ENCODE measurements at regions not wholly inside any gene's neighbourhood (a gene's known extent, or its start where the extent isn't known, plus 50 kb on each side); places are given as distances from the start of the nearest gene placed in this dataset.
A peak's percentile ranks its signal among the peaks of the same experiment; 100 is the strongest.

DNA sequence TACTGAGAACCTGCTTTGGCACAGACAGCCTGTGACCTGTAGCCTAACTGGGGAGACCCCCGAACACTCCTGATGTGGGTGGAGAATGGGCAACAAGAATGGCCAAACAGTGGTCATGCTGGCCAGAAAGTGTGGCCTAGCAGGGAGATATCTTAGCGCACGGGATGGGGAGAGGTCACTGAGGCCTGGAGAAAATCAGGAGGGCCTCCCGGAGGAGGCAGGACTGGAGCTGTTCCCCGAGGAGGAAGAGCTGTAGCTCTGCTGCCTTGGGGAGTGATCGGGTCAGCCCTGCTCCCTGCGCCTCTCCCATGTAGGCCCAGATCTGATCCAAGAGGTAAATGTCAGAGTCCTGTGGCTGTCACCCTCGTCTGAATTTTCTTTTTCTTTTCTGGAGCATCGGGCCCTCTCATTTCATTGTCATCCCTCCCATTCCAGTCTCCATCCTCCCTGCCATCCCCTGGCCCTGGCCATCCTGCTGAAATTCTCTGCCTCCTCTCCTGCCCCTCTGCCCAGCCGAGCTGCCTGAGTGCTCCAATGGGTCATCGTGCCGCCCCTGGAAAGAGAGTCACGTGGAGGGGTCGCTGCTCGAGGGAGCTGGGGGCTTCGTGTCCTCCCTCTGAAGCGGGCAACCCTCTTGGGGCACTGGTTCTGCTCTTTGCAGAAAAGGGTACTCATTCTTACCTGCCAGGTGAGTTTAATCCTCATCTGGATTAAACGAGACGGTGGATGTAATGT, 242.9 kb downstream of the HAUS1 start:
- DNase-seq (ENCODE audit: low spot score): no peak

DNA sequence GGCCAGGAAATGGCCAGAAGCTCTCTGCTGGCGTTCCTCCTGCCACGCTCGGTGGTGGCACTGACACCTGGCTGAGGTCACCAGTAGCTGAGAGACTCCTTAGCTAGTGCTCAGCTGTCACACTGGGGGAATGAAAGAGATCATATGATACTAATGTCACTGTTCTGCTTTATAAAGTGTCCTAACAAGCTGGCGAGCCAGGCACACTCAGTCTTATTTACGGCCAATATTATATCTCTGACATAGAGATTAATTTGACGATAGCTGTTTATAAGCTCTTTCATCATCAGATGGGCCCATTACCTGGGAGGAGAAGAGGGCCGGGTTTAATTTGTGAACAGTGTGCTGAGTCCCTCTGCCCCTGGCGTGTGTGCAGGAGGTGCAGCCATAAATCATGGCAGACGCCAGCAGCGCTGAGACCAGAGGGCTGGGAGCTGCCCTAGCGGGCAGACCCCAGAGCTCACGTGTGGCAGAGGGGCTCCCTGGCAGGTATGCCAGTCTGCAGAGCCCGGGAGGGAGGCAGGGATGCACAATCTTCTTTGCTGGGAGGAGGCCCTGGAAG, 246.5 kb downstream of the HAUS1 start:
- no peak for DNase-seq (ENCODE audit: low spot score)

DNA sequence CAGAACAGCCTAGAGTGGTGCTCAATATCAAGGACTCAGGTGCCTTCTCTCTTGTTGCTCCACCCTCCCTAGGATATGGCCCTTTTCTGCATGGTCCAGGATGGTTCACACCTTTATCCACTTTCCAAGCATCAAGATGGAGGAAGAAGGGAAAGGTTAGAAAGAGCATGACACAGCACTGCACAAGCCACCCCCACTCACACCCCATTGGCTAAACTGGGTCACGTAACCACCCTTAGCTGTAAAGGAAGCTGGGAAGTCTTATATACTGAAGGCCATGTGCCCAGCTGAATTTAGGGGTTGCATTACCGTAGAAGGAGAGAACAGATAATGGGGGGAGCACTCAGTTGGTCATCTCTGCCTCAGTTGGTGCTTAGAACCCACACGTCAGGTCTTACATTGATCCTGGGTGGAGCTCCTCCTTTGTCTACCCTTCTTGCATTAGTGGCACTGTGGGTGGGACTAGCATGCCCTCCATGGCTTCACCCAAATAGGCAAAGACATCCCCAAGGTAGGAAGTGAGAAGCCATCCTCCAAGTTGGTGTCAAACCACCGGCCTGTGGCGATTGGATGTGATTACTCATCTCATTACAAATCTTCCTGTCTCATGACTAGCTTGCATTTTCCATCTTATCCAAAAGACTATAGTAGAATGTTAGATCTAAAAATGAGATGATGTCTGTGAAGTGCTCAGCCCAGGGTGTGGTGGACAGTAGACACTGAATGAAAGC, 248.5 kb downstream of the HAUS1 start:
- no peak for DNase-seq (ENCODE audit: low spot score)

DNA sequence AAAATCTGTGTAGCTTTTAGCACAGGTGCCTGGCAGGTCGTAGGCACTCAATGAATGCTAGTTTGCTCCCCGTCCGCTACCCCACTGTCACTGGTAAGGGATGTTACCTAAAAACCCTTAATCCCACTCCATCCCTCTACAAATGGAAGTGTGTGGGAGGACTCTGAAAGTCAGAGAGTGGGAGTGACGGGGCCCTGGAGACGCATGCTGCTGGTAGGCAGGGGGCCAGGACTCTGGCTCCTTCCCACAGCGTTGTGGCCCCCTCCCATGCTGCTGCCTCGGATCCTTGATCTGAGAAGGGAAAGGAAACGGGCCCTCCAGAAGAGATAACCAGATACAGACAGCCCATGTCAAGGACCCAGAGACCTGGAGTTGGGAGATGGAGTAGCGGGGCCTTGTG, 249.3 kb downstream of the HAUS1 start:
- DNase-seq (ENCODE audit: low spot score): no peak

DNA sequence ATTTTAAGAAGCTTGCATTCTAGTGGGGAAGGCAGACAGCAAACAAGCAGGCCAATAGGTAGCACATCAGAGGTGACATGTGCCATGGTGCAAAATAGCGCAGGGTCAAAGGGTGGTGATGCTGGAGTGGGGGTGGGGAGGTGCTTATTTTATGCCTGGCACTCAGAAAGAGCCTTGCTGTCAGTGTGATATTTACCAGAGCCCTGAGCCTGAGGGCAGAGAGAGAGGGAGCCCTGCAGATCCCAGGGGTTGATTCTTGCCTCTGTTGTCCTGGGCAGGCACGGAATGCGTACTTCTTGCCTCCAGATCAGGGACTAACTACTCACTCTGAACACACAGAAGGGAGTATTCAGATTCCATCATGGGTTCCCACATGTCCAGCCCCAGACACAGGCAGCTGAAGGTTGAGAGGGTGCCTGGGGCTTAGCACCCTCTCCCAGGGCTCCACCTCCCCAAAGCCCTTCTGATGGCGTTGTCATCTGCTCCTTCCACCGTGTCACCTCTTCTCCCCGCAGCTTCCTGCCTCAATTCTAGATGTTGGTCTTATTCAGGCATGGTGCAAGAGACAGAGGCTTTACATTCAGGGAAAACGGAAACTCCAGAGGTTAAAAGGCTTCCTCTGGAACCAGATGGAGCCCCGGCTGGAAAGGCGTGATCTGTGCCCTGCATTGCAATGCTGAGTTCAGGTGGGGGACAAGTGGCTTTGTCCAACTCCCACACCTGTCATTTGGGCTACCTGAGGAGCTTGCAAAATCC, 252.3 kb downstream of the HAUS1 start:
- DNase-seq (ENCODE audit: low spot score): no peak

DNA sequence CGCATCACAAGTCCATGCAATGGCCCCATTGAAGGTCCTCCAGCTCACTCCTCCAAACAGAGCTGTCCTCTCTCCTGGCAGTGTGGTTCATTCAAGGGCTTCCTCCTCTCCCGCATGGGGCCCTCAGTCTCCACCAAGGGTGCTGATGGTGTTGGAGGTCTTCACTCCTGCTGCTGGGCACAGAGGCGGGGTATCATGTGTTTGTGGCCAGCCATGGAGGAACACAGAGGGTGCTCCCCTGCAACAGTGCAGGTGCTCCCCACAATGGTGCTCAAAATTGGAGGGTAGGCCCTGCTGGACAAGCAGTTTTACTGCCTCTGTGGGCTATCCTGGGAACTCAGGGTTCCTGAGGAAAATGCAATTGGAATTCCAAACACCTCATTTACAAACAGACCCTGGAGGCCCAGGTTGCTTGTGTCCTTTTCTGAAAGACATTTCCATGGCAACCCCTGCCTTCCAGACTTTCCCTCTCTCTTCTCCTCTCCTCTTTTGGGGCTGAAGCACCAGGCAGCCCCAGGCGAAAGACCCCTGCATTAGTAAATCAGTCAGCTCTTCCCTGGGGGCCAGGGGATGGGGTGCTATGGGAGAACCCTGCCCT, 256.0 kb downstream of the HAUS1 start:
- DNase-seq (ENCODE audit: low spot score): no peak

DNA sequence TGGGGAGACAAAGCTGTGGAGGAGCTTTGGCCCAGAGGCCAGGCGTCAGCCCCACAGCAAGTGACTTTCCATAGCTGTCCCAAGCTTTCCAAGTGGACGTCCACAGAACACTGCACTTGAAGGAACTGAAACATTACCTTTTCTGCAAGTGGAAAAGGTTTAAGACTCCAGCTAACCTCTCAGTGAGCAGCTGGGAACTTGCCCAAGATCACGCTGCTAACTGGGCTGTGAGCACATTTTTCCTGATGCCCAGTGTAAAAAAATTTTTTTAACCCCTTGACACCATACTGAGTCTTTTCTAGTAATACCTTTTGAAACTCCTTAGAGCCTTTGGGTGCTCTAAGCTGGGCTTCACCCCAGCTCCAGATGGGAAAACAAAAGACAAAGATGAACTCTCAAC, 256.7 kb downstream of the HAUS1 start:
- DNase-seq (ENCODE audit: low spot score): no peak

DNA sequence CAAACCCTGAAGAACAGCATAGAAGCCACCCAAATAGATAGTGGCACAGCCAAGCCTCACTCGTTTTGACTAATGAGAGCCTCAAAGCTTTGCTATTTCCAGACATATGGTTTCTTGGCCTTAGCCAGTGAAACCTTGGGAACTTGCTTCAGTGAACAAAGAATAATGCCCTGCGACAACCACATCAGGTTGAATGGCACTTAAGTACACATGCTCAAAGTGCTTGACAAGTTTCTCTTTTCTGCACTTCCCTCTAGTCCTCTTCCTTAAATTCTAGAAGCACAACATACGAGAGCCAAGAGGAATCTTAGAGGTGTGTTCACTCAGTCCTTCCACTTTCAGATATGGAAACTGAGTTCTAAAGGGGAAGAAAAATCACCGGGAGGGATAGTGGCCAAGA, 258.3 kb downstream of the HAUS1 start:
- DNase-seq (ENCODE audit: low spot score): no peak

DNA sequence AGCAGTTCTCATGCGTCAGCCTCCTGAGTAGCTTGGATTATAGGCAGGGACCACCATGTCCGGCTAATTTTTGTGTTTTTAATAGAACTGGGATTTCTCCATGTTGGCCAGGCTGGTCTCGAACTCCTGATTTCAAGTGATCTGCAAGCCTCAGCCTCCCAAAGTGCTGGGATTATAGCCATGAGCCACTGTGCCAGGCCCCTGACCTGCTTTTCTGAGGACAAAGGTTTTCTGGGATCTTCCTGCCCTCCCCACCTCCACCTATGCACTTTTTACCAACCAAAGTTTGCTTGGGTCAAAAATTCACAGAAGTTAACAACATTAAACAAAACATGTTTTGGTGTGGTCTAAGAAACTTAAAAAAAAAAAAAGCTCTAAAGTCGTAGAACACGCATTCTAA, 259.9 kb downstream of the HAUS1 start:
- no peak for DNase-seq (ENCODE audit: low spot score)

DNA sequence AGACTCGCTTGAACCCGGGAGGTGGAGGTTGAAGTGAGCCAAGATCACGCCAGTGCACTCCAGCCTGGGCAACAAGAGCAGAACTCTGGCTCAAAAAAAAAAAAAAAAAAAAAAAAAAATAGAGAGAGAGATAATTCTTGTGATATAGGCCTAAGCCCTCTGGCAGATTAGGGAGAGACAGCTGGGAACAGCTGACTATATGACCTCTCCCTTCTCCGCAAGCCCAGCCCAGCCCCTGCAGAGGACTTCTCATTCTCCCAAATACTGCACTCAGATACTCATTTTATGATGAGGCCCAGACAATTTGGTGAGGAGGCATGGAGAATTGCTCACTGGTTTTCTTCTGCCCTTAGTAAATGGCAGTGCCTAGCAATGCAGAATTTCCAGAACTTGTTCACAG, 262.0 kb downstream of the HAUS1 start:
- DNase-seq (ENCODE audit: low spot score): no peak

DNA sequence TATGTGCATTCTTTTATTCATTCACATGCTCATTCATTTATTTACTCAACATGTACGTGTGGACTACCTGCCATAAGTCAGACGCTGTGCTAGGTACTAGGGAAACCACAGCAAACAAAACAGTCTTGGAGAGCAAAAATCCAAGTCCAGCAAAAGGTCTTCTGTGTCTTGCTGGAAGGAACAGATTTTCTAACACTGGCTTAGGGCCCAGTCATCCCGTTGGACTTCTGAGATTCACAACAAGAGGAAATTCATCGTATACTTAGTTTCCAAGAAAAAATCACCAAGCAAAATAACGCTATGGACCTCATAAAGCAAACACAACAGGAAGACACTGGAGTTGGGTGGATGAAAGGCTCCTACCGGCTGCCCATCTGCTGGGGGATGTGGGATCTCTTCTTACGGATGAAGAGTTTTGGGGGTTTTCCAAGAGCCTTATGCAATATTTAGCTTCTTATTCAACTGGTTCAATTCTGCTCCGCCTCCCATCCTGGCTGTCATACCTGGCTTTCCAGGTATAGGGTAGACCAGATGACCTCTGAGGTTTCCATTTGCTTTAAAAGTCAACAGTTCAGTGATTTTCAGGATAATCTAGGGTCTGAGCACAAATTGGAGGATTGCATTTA, 262.7 kb downstream of the HAUS1 start:
- no peak for DNase-seq (ENCODE audit: low spot score)

DNA sequence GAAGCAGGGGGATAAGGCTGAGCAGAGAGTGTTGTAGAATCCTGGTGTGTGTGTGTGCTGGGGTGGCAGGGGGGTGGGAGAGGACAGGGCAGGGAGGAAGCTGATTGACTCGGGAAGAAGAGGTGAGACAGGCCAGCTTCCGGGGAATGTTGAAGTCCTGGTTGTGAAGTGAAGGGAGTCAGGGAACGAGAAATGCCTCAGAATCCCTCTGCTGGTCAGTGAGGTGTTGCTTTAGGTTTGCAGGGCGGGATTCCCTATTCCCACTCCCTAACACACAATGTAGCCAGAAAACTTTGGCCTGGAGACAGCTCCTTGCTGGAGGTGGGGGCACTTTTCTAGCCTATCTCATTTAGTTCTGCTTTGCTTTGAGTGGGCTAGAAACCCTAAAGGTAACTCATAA, 265.1 kb downstream of the HAUS1 start:
- DNase-seq (ENCODE audit: low spot score): no peak

DNA sequence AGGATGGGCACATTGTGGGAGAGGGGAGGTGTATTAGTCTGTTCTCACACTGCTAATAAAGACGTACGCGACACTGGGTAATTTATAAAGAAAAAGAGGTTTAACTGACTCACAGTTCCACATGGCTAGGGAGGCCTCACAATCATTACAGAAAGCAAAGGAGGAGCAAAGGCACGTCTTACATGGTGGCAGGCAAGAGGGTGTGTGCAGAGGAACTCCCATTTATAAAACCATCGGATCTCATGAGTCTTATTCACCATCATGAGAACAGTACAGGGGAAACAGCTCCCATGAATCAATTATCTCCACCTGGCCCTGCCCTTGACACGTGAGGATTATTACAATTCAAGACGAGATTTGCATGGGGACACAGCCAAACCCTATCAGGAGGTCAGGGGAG, 266.7 kb downstream of the HAUS1 start:
- no peak for DNase-seq (ENCODE audit: low spot score)

DNA sequence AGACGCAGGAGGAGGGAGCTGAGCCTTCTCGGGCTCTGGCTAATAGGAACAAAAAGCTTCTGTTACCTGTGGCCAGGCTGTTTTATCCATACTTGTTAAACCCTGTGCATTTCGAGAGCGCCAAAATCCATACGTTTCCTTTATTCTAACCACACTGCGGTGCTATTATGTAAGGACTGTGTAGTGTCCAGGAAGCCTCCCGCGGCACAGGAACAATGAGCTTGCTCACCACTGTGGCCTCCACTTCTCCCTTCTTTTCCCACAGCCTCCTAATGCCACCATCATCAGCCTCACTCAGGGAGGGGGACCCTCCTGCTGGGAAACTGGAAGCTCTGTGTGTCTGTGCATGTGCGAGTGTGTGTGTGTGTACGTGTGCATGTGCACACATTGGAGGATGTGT, 268.5 kb downstream of the HAUS1 start:
- DNase-seq (ENCODE audit: low spot score): no peak

DNA sequence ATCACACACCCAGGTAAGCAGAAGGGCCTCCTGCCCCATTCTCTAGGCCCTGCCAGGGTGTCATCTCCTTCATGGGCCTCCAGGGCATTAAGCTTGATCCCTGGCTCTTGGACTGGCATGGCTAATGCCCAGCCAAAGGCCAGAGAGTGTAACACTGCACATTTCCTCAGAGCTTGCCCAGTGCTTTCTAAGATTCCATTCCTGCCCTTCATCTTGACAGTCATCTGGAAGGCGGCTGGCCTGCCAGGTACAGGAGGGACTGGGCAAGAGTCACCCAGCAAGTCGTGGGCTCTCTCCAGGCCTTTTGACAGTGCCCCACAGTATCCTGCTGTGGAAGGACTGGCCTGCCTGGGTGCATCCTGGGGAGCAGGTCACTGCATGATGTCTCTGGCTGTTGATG, 268.9 kb downstream of the HAUS1 start:
- DNase-seq (ENCODE audit: low spot score): no peak

DNA sequence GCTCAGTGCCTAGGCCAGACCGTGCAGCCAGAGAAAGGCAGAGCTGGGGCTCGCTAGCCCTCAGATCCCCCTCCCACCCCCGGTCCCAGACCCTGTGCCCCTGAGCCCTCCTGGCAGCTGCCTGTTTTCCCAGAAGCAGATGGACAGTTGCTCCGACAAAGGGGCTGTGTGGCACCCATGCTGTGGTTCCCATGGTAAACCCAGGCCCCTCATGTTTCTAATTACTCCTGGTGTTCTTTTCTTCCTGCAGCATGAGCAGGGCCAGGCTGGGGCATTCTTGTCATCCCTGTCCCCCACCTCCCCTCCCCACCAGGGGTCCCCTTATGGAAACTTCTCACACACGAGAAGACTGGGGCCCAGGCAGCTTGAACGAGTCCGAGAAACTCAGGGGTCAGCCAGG, 269.6 kb downstream of the HAUS1 start:
- DNase-seq (ENCODE audit: low spot score): no peak

DNA sequence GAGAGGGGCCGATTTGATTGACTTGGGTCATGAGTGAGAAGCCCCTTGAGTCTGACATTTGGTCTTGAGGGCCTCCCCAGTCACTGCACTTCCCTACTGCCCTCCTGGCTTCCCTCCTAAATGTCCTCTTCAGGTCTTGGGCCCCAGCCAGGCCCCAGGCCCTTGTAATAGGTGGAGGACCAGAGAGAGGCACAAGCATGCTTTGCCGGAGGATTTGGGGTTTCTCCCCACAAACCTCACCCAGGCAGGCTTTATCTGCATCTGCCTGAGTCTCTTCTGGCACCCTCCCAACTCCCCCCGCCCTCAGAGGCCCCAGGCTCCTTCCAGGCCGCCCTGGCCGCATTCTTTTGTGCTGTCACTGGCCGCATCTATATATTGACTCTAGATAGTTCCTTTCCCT, 270.7 kb downstream of the HAUS1 start:
- DNase-seq (ENCODE audit: low spot score): peak; percentile 69

DNA sequence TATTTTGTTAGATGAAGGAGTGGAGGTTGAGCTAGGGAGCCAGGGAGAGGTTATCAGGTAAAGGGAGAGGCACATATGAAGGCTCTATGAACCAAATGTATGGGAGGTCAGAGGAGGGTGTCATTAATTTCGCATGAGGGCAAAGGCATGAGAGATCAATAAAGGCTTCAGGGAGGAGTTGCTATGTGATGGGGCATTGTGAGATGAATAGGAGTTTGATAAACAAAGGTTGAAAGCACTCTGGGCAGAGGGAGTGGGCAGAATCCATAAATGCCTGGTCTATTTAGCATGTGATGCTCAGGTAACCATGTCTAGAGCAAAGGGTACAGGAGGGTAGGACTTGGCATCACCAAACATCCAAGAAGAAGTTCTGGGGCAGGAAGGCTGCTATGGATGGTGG, 273.4 kb downstream of the HAUS1 start:
- no peak for DNase-seq (ENCODE audit: low spot score)

DNA sequence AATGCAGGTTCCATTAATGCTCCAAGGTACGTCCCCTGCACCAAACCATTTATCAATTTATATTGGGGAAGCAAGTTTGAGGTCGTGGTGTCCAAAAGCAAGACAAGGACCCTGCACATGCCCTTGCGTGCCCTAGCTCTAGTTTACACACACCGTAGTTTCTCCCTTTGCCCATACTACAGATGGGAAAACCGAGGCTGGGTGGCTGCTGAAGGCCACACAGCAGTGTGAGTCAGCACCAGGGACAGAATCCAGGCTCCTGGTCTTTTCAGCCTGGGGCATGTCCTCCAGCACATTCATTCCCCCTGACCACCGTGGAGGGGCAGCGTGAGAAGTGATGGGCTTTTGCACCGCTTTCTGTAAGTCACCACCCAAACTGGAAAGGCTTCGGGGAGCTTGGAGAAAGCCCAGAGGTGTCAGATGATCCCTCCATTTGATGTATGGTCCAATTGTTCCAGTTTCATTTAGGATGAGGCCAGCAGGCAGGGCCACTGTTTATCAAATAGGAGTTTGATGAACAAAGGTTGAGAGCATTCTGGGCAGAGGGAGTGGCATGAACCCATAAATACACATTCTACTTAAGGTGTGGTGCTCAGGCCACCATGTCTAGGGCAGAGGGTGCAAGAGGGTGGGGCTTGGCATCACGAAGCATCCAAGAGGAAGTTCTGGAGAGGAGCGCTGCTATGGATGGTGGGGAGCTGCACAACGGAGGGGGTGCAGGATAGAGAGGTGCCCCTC, 274.1 kb downstream of the HAUS1 start:
- DNase-seq (ENCODE audit: low spot score): no peak

DNA sequence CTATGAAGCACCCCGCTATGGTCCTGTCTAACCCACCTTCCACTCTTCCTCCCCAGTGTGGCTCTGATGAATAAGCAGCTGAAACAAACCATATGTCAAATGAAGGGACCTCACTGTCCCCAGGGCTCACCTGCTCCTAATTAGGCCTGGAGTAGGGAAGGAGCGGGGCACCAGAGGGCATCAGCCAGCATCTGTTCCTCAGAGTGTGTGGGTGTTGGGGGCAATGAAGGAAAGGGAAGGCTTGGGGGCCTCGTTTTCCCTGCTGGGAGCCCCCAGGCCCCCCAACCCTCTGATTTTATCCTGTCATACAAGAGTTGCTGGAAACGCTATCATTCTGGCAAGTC, 274.7 kb downstream of the HAUS1 start:
- no peak for DNase-seq (ENCODE audit: low spot score)

DNA sequence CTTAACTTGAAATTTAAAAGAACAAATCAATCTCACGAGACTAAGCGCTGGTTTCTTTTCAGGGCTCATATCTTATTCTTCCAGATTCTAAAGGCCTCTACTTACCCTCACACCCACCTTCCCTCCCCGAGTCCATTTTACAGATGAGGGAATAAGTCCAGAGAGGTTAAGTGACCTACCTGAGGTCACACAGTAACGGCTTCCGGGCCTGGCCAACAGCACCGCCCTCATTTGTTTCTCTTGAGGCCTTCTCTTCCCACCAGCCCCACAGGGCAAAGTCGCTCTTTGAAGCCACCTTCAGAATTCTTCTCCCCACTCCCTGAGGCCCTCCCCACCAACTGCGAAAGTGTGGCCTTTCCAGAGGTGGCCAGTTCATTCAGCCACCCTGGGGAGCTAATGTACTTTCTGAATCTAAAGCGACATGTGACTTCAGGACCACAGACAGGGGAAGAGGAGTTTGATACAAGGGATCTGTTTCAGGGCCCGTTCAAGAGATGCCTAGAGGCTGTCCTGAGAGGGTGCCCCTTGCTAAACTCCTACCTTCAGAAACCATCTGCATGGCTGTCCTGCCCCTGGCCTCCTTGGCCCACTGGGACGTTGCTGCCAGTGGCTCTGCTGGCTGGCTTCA, 275.3 kb downstream of the HAUS1 start:
- DNase-seq (ENCODE audit: low spot score): no peak
